AG04450 (cell line): ENCODE measurements at regions not wholly inside any gene's neighbourhood (a gene's known extent, or its start where the extent isn't known, plus 50 kb on each side); places are given as distances from the start of the nearest gene placed in this dataset.

ENCODE experiments used
- CTCF ChIA-PET: fragments of 300-600, 350-600 bp; formaldehyde crosslinking; extraction: SDS; loops from one replicate; lab custom pipeline; 2022; ENCODE audit warnings: antibody characterized with exemption, inconsistent platforms; lab: Charles Lee
- POLR2A ChIA-PET: fragments of 350-600 bp; formaldehyde crosslinking; extraction: SDS; loops from one replicate; lab custom pipeline; 2021; ENCODE audit warnings: antibody characterized with exemption, inconsistent platforms; lab: Yijun Ruan, JAX
- DNase-seq: peaks from one replicate; pipeline ENCODE4 v3.0.0-alpha.2; 2011; ENCODE audit warnings: low read depth, low spot score
- H3K27ac ChIP-seq: one replicate; pipeline ENCODE4 v1.5.1; 2012; ENCODE audit warnings: low read depth, low read length, control low read depth
- H3K27me3 ChIP-seq: one replicate; pipeline ENCODE4 v1.6.0; 2012; ENCODE audit warnings: low read length; ENCODE audit not compliant: control insufficient read depth, insufficient read depth
- H3K4me3 ChIP-seq: 2 replicates; pipeline ENCODE4 v1.5.1; 2011; ENCODE audit warnings: mild to moderate bottlenecking, low read depth, low read length, control low read depth
- H3K9me3 ChIP-seq: 2 replicates; pipeline ENCODE4 v1.5.1; 2012; ENCODE audit warnings: low read length; ENCODE audit not compliant: control insufficient read depth, insufficient read depth
- TF ChIP-seq, protein P1 (sequence below): IDR thresholded peaks from 2 replicates; pipeline ENCODE4 v1.5.1; 2011; ENCODE audit warnings: low read depth, low read length, control low read depth, inconsistent platforms

DNA sequence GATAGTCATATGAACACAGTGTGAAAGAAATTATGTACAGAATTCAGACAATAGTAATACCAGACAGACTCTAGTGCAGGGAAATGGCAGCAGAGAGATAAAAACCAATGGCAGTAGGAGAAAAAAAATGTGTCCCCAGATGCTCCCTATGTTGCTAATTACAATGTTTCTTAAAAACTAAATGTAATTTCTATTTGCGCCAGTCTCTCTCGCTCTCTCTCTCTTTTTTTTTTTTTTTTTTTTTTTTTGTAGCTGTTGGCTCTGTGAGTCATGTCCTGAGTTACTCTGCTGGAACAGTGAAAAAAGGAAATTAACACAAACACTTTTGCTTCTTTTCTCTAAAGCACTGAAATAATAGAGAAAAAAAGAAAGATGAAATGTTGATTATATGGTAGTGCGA, 871.9 kb downstream of the GBE1 start:
- ChIA-PET POLR2A (no interaction called here), CTCF (no interaction called here)
- no peak overlapping the region for H3K27ac ChIP-seq
- no peak overlapping the region for H3K4me3 ChIP-seq
- TF ChIP-seq, protein P1, sequence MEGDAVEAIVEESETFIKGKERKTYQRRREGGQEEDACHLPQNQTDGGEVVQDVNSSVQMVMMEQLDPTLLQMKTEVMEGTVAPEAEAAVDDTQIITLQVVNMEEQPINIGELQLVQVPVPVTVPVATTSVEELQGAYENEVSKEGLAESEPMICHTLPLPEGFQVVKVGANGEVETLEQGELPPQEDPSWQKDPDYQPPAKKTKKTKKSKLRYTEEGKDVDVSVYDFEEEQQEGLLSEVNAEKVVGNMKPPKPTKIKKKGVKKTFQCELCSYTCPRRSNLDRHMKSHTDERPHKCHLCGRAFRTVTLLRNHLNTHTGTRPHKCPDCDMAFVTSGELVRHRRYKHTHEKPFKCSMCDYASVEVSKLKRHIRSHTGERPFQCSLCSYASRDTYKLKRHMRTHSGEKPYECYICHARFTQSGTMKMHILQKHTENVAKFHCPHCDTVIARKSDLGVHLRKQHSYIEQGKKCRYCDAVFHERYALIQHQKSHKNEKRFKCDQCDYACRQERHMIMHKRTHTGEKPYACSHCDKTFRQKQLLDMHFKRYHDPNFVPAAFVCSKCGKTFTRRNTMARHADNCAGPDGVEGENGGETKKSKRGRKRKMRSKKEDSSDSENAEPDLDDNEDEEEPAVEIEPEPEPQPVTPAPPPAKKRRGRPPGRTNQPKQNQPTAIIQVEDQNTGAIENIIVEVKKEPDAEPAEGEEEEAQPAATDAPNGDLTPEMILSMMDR = no peak
- peaks cover 7% of the 10 kb centered on the region; the same call in 1 of the 2 replicates for H3K9me3 ChIP-seq
- no peak for DNase-seq
- no peaks in the 10 kb centered on the region for H3K27me3 ChIP-seq

DNA sequence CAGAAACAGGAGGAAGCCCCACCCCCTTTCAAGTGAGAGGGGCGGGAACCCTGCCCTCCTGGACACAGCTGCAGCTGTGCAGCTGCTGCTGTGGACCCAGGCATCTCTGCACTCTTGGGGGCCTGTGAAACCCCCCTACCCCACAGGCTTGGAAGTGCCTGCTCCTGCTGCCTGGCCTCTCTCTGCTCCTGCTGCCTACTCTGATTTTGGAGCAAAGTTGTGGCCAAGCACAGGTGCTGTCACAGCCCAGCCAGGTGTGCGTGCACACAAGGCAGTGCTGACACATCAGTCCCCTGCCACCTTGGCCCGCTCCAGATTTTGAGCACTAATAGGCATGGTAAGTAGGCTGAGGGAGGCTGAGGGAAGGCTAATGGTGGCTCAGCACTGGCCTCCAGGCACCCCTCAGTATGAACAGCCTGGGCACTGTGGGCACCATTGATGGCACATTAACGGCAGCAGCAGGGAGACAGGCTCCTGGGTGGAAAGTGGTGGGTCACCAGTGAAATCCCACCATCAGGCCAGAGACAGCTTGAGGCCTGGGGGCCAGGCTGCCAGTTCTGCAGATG, 890.9 kb downstream of the GBE1 start:
- no peak for DNase-seq
- H3K27ac ChIP-seq = no peak overlapping the region
- TF ChIP-seq, protein P1 = no peak
- H3K27me3 ChIP-seq = no peaks in the 10 kb centered on the region
- ChIA-PET CTCF (no interaction called here), POLR2A (no interaction called here)
- H3K9me3 ChIP-seq = peaks cover 17% of the 10 kb centered on the region
- H3K4me3 ChIP-seq = no peak overlapping the region

DNA sequence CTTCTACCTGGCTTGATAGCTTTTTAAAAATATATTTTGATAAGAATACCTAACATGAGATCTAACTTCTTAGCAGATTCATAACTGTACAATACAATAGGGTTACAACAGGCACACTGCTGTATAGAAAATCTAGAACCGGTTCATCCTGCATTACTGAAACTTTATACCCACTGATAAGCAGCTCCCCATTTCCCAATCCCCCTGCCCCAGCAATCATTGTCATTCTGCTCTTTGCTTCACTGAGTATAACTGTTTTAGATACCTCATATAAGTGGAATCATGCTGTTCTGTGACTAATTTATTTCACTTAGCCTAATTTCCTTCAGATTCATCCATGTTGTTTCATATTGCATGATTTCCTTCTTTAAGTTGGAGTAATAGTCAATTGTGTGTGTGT, 906.0 kb downstream of the GBE1 start:
- no peaks in the 10 kb centered on the region for H3K27me3 ChIP-seq
- TF ChIP-seq, protein P1 = no peak
- CTCF ChIA-PET = no interaction called here
- DNase-seq = no peak
- no peak overlapping the region for H3K27ac ChIP-seq
- H3K4me3 ChIP-seq = no peak overlapping the region
- POLR2A ChIA-PET = no interaction called here
- peaks cover 10% of the 10 kb centered on the region; the same call in 1 of the 2 replicates for H3K9me3 ChIP-seq

DNA sequence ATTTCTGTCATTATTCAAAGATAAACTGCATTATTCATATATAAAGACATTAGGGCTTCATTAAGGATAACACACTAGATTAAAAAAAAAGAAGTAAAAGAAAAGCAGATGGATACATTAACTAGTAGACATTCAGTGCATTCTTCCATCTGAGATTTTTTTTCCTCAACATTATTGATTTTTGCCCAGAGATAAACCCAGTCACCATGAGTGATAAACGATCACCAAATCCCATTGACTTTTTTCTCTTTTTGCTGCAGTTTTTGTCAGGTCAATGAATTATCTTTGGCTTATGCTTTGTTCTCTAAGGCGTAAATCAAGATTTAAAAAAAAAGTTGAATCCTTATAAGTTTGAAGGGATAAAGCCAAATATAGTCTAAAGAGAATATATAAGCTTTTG, 925.0 kb downstream of the GBE1 start:
- peaks cover 5% of the 10 kb centered on the region for H3K9me3 ChIP-seq
- ChIA-PET POLR2A (no interaction called here), CTCF (no interaction called here)
- H3K27me3 ChIP-seq = no peaks in the 10 kb centered on the region
- no peak for DNase-seq
- no peak overlapping the region for H3K27ac ChIP-seq
- no peak overlapping the region for H3K4me3 ChIP-seq
- TF ChIP-seq, protein P1 = no peak

DNA sequence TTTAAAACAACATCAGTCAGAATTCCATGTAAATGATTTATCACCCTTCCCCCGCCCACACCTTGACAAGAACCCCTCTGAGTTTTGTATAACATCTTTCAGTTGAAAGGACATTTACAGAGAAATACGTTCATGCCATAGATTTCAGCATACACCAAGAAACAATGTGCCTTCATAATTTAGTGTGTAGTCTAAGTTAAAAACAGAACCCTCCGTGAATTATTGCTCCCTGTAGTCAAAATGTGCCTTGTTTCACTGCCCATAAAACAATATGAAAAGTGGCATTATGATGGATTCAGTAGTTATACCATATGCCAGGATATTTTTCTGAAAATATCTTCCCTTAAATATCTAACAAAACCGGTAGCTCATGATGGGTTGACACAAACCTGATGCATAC, 953.9 kb downstream of the GBE1 start:
- Histone ChIP-seq H3K4me3 (no peak overlapping the region), H3K27ac (no peak overlapping the region), H3K9me3 (peaks cover 8% of the 10 kb centered on the region), H3K27me3 (no peaks in the 10 kb centered on the region)
- ChIA-PET CTCF (no interaction called here), POLR2A (no interaction called here)
- DNase-seq = no peak
- TF ChIP-seq, protein P1 = no peak
